ENCODE measurements at regions not wholly inside any gene's neighbourhood (a gene's known extent, or its start where the extent isn't known, plus 50 kb on each side); places are given as distances from the start of the nearest gene placed in this dataset.

DNA sequence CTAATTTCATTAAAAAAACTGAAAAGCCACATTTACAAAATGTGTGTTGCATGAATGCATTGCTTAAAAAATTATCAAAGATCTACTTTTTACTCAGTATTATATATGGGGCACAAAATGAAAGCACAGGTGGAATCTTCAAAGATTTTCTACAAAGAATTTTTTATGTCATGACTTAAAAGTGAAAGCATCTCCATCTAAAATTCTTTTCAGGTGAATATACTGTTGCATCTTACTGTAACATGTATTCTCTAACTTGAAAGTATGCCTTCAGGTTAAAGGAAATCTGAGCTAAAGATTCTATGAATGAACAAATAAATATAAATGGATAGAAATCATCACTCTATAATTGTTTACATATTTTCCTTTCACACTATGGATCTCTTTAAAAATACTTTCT is 66.8 kb upstream of the WDR75 start:
- DNase-seq = no peak

DNA sequence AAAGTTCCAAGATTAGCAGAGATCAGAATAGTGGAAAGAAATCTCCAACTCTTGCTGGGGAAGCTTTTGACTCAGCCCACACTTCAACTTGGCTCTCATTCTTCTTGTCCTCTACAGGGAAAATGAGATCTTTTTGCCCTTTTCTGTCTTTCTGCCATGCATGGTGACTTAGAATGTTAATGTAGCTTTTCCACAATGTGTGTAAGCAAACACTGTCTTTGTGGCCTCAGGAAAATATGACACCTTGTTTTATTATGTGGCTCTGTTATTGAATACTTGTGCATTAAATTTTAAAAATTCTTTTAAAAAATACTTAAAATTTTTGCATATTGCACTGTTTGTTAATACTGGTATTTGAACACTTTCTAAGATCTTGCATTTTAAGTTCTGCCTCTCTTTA is 65.4 kb upstream of the WDR75 start:
- DNase-seq = no peak

DNA sequence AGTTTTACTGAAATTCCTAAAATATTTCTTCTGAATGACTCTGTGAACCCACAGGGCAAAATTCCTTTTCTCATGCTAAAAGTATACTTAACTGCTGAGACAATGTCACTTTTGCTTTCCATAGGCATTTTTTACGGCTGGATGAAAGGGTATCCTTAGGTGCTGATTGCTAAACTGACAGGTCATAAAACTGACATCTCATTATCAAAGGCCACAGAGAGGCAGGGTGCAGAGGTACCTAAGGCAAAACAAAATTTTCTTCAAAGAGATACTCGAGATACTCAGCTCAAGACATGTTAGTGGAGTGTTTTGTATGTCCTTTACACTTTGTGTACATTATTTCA is 62.0 kb upstream of the WDR75 start:
- DNase-seq = no peak

DNA sequence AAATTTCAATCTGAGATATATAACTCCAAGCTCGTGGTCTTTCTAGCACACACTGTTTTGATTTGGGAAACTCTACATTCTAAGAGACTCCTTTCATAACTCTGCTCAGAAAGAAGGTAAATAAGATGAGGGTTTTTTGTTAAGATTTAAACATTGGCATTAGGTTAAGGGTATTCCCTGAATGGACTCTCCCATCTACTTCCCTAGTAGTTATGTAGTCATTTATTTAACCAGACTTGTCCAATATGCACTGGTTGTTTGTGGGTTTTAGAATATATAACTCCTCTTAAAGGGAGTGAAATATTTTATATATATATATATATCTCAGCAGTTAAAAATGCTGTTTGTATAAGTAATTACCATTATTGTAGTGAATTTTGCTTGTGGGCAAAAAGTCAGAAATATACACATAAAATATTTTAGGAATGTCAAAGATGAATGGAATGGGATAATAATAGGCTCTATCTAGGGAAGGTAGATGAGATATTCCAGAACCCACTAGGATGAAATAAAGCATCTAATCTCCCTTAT is 61.5 kb upstream of the WDR75 start:
- no peak for DNase-seq

DNA sequence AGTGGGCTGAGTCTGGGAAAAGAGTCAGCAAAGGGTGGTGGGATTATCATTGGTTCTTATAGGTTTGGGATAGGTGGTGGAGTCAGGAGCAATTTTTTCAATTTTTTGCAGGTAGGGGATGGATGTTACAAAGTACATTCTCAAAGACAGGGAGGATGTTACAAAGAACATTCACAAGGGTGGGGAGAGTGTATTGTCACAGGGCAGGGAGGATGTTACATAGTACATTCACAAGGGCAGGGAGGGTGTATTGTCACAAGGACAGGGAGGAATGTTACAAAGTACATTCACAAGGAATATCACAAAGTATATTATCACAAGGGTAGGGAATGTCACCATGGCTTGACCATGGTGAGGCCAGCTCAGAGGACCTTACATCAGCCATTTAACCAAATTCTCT is 58.6 kb upstream of the WDR75 start:
- DNase-seq = no peak

DNA sequence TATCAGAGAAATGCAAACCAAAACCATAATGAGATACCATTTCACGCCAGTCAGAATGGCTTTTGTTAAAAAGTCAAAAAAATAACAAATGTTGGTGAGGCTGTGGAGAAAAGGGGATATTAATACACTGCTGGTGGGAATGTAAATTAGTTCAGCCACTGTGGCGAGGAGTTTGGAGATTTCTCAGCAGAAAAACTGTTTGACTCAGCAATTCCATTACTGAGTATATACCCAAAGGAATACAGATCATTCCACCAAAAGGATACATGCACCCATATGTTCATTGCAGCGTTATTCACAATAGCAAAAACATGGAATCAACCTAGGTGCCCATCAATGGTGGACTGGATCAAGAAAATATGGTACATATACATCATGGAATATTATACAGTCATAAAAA is 54.5 kb upstream of the WDR75 start:
- no peak for DNase-seq

DNA sequence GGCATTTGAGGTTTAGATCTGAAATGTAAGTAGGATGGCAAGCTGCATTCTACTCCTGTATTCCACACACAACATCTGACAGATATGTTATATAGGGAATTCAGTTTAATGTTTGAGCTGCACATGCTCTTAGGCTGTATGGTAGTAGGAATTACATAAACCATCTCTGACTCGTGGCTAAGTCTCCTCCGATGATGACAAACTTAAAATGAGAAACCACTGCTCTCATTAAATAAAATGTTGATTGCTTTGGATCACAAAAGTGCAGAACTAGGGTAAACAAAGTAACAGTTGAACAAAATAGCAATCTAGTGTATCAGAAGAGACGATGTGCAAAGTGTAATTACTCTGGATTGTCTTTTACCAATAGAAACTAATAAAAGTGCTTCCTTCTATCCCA is 50.1 kb upstream of the WDR75 start:
- no peak for DNase-seq
